ENCODE measurements at regions not wholly inside any gene's neighbourhood (a gene's known extent, or its start where the extent isn't known, plus 50 kb on each side); places are given as distances from the start of the nearest gene placed in this dataset.
"Not testable (repeated sequence)": the region's sequence is repeated elsewhere in the genome, so short reads cannot be mapped to it uniquely, and the experiment has no call there.

DNA sequence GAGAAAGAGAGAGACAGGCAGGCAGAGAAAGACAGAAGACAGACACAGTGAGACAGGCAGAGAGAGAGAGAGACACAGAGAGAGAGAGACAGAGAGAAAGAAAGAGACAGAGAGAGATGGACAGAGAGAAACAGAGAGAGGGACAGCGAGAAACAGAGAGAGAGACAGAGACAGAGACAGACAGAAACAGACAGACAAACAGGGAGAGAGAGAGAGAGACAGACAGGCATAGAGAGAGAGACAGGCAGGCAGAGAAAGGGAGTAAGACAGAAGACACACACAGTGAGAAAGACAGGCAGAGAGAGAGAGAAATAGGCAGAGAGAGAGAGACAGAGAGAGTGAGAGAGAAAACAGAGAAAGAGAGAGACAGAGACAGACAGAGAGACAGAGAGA lies 105.3 kb upstream of the ANKRD30BL start:
- Histone ChIP-seq H3K18ac (ENCODE audit: low read depth in 1 of 2, low read length in 2 of 2) (no peak overlapping the region), H3K4me2 (ENCODE audit: low read length, poor library complexity, severe bottlenecking) (no peak overlapping the region), H2AK5ac (ENCODE audit: low read length, severe bottlenecking) (no peak overlapping the region), H4K8ac (ENCODE audit: low read length) (no peak overlapping the region), H3K4me3 (ENCODE audit: insufficient read depth in 1 of 2, low read depth in 1 of 2, low read length in 2 of 2) (peak overlapping the region in 1 of 2 experiments; percentile 71), H4K91ac (ENCODE audit: low read length) (no peak overlapping the region), H3K14ac (ENCODE audit: low read length in 2 of 2) (no peak overlapping the region), H3K27me3 (ENCODE audit: control insufficient read depth in 1 of 2, insufficient read depth in 1 of 2, low read length in 2 of 2) (peaks cover 0 to 31% of the 10 kb centered on the region in 2 experiments), H3K9ac (ENCODE audit: low read length) (peak overlapping the region; percentile 87), H3K4ac (ENCODE audit: low read depth in 1 of 2, low read length in 2 of 2) (no peak overlapping the region), H2BK5ac (ENCODE audit: low read depth, low read length, poor library complexity, severe bottlenecking) (no peak overlapping the region), H2BK15ac (ENCODE audit: low read depth, poor library complexity, severe bottlenecking) (no peak overlapping the region), H2BK12ac (ENCODE audit: low read length in 2 of 2) (no peak overlapping the region), H3K79me1 (replicated peaks; ENCODE audit: low read length, poor library complexity, severe bottlenecking) (no peaks in the 10 kb centered on the region), H3K9me3 (ENCODE audit: control insufficient read depth, low read length) (no peaks in the 10 kb centered on the region), H3K27ac (ENCODE audit: low read length, poor library complexity, severe bottlenecking) (no peak overlapping the region), H3K4me1 (ENCODE audit: control insufficient read depth, insufficient read depth, low read depth, low read length) (peaks cover 4% of the 10 kb centered on the region), H2AFZ (ENCODE audit: low read depth, low read length) (no peak overlapping the region), H3K36me3 (ENCODE audit: control insufficient read depth in 1 of 2, insufficient read depth in 2 of 2, low read depth in 1 of 2, low read length in 2 of 2) (no peaks in the 10 kb centered on the region), H3K23ac (ENCODE audit: low read length in 2 of 2) (no peak overlapping the region), H2BK120ac (ENCODE audit: low read depth, low read length) (no peak overlapping the region)
- peak; percentile 9 for DNase-seq
- 42% methylated on average over 1 of the region's 1 CpG for WGBS

DNA sequence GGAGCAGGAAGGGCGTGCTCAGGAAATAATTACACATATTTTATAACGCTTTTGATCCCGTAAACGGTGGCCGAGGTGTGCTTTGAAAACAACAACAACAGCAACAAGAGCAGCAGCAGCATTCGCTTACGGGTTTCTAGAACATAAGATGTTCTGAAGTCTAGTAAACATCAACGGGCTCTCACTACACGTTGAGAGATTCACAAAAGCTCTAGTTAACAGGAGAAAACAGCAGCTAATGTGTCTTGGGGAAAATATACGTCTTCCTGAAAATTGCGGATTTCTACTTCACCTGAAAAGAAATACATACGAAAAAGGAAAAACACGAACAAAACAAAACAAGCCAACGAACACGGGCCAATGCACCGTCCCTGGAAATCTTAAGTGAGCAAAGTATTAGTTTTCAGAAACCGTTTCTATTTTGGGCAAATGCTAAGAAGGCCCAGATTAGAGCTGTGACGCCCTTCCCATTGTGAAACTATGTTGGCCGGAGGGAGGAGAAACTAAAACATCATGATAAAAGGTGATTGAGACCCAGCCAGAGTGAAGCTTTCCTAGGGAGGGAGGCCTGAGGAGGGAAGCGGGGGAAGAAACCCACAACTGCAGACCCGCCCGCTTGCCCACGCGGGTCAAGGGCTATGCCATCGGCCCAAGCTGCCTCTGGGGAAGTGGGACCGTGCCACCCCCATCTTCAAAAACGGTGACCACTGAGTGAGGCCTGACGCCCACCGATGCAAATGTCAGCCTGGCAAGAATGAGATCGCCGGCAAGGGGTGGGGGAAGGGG lies 105.9 kb upstream of the ANKRD30BL start:
- H4K91ac ChIP-seq (ENCODE audit: low read length); H2BK15ac ChIP-seq (ENCODE audit: low read depth, poor library complexity, severe bottlenecking); H2AK5ac ChIP-seq (ENCODE audit: low read length, severe bottlenecking); H3K4me1 ChIP-seq (ENCODE audit: control insufficient read depth, insufficient read depth, low read depth, low read length); H2BK120ac ChIP-seq (ENCODE audit: low read depth, low read length); H3K9me3 ChIP-seq (ENCODE audit: control insufficient read depth, low read length); H3K4ac ChIP-seq (ENCODE audit: low read depth in 1 of 2, low read length in 2 of 2); H3K23ac ChIP-seq (ENCODE audit: low read length in 2 of 2); H3K36me3 ChIP-seq (ENCODE audit: control insufficient read depth in 1 of 2, insufficient read depth in 2 of 2, low read depth in 1 of 2, low read length in 2 of 2); H3K27ac ChIP-seq (ENCODE audit: low read length, poor library complexity, severe bottlenecking); H2BK5ac ChIP-seq (ENCODE audit: low read depth, low read length, poor library complexity, severe bottlenecking); H3K79me1 ChIP-seq (replicated peaks; ENCODE audit: low read length, poor library complexity, severe bottlenecking); H3K14ac ChIP-seq (ENCODE audit: low read length in 2 of 2); H2BK12ac ChIP-seq (ENCODE audit: low read length in 2 of 2); H2AFZ ChIP-seq (ENCODE audit: low read depth, low read length): not testable (repeated sequence)
- Histone ChIP-seq H3K27me3 (ENCODE audit: control insufficient read depth in 1 of 2, insufficient read depth in 1 of 2, low read length in 2 of 2) (peaks cover 0 to 31% of the 10 kb centered on the region in 2 experiments), H3K4me3 (ENCODE audit: insufficient read depth in 1 of 2, low read depth in 1 of 2, low read length in 2 of 2) (peak overlapping the region in 1 of 2 experiments; percentile 71), H3K4me2 (ENCODE audit: low read length, poor library complexity, severe bottlenecking) (peak overlapping the region; percentile 66), H3K9ac (ENCODE audit: low read length) (peak overlapping the region; percentile 87), H3K18ac (ENCODE audit: low read depth in 1 of 2, low read length in 2 of 2) (peak overlapping the region in 1 of 2 experiments; percentile 70), H4K8ac (ENCODE audit: low read length) (peak overlapping the region; percentile 54)
- DNase-seq: peak; percentile 54
- WGBS: 14% methylated on average over 29 of the region's 31 CpGs

DNA sequence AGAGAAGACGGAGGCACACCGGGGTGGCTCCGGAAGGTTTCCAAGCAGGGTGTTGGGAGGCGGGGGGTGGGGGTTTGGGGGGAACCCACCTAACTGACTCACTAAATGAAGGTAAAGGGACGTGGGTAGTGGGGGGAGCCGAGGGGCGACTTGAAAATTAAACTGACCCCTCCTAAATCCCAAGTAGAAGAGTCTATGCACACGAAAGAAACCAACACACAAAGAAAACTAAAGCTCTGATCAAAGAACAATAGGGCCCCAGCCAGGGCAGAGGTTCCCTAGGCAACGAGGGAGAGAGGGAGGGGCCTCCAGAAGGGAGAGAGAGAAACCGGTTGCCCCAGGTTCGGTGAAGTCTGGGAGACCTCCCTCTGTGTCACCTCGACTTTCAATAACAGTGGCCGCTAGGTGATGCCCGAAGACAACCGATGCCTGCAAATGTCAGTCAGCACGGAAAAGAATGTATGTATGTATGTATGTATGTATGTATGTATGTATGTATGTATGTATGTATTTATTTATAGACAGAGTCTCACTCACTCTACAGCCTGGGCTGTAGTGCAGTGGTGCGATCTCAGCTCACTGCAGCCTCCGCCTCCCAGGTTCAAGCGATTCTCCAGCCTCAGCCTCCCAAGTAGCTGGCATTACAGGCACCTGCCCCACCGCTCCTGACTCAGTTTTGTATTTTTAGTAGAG lies 106.7 kb upstream of the ANKRD30BL start:
- WGBS: 15% methylated on average over 5 of the region's 20 CpGs
- not testable (repeated sequence) for H2BK15ac ChIP-seq (ENCODE audit: low read depth, poor library complexity, severe bottlenecking); H3K27ac ChIP-seq (ENCODE audit: low read length, poor library complexity, severe bottlenecking); H3K18ac ChIP-seq (ENCODE audit: low read depth in 1 of 2, low read length in 2 of 2); H2AK5ac ChIP-seq (ENCODE audit: low read length, severe bottlenecking); H3K23ac ChIP-seq (ENCODE audit: low read length in 2 of 2); H2BK120ac ChIP-seq (ENCODE audit: low read depth, low read length); H2AFZ ChIP-seq (ENCODE audit: low read depth, low read length); H2BK5ac ChIP-seq (ENCODE audit: low read depth, low read length, poor library complexity, severe bottlenecking); H3K14ac ChIP-seq (ENCODE audit: low read length in 2 of 2); H3K4me1 ChIP-seq (ENCODE audit: control insufficient read depth, insufficient read depth, low read depth, low read length); H3K36me3 ChIP-seq (ENCODE audit: control insufficient read depth in 1 of 2, insufficient read depth in 2 of 2, low read depth in 1 of 2, low read length in 2 of 2); H2BK12ac ChIP-seq (ENCODE audit: low read length in 2 of 2); H4K8ac ChIP-seq (ENCODE audit: low read length); H4K91ac ChIP-seq (ENCODE audit: low read length); H3K4ac ChIP-seq (ENCODE audit: low read depth in 1 of 2, low read length in 2 of 2); H3K79me1 ChIP-seq (replicated peaks; ENCODE audit: low read length, poor library complexity, severe bottlenecking); H3K9me3 ChIP-seq (ENCODE audit: control insufficient read depth, low read length)
- H3K27me3 ChIP-seq (ENCODE audit: control insufficient read depth in 1 of 2, insufficient read depth in 1 of 2, low read length in 2 of 2): peaks cover 0 to 31% of the 10 kb centered on the region in 2 experiments
- peak overlapping the region in 1 of 2 experiments; percentile 66 for H3K4me3 ChIP-seq (ENCODE audit: insufficient read depth in 1 of 2, low read depth in 1 of 2, low read length in 2 of 2)
- DNase-seq: peak; percentile 72
- peak overlapping the region; percentile 74 for H3K9ac ChIP-seq (ENCODE audit: low read length)
- peak overlapping the region; percentile 63 for H3K4me2 ChIP-seq (ENCODE audit: low read length, poor library complexity, severe bottlenecking)

DNA sequence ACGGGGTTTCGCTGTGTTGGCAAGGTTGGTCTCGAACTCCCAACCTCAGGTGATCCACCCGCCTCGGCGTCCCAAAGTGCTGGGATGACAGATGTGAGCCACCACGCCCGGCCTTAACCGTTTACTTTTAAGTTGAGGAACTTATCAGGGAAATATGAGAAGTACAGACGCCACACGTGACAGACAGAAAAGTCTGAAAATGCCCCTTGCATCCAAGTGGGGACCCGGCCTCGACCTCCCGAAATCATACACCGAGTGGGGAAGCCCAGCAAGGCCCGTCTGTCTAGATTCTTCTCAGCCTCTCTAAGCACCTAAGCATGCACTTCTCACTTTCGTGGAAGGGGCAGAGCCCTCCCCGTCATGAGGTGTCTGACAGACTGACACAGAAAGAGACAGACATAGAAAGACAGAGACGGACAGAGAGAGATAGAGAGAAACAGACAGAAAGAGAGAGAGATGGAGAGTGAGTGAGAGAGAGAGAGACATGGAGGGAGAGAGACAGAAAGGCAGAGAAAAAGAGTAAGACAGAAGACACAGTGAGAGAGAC lies 107.3 kb upstream of the ANKRD30BL start:
- Histone ChIP-seq H3K79me1 (replicated peaks; ENCODE audit: low read length, poor library complexity, severe bottlenecking) (no peaks in the 10 kb centered on the region), H3K4me2 (ENCODE audit: low read length, poor library complexity, severe bottlenecking) (no peak overlapping the region), H2BK12ac (ENCODE audit: low read length in 2 of 2) (no peak overlapping the region), H3K4me3 (ENCODE audit: insufficient read depth in 1 of 2, low read depth in 1 of 2, low read length in 2 of 2) (no peak overlapping the region), H3K4me1 (ENCODE audit: control insufficient read depth, insufficient read depth, low read depth, low read length) (peaks cover 4% of the 10 kb centered on the region), H2BK120ac (ENCODE audit: low read depth, low read length) (no peak overlapping the region), H3K23ac (ENCODE audit: low read length in 2 of 2) (no peak overlapping the region), H3K27me3 (ENCODE audit: control insufficient read depth in 1 of 2, insufficient read depth in 1 of 2, low read length in 2 of 2) (peaks cover 0 to 31% of the 10 kb centered on the region in 2 experiments), H2BK15ac (ENCODE audit: low read depth, poor library complexity, severe bottlenecking) (no peak overlapping the region), H2AFZ (ENCODE audit: low read depth, low read length) (no peak overlapping the region), H3K14ac (ENCODE audit: low read length in 2 of 2) (no peak overlapping the region), H3K36me3 (ENCODE audit: control insufficient read depth in 1 of 2, insufficient read depth in 2 of 2, low read depth in 1 of 2, low read length in 2 of 2) (no peaks in the 10 kb centered on the region), H3K9me3 (ENCODE audit: control insufficient read depth, low read length) (no peaks in the 10 kb centered on the region), H4K91ac (ENCODE audit: low read length) (no peak overlapping the region), H2AK5ac (ENCODE audit: low read length, severe bottlenecking) (no peak overlapping the region), H4K8ac (ENCODE audit: low read length) (no peak overlapping the region), H2BK5ac (ENCODE audit: low read depth, low read length, poor library complexity, severe bottlenecking) (no peak overlapping the region), H3K18ac (ENCODE audit: low read depth in 1 of 2, low read length in 2 of 2) (no peak overlapping the region), H3K27ac (ENCODE audit: low read length, poor library complexity, severe bottlenecking) (no peak overlapping the region), H3K9ac (ENCODE audit: low read length) (no peak overlapping the region), H3K4ac (ENCODE audit: low read depth in 1 of 2, low read length in 2 of 2) (no peak overlapping the region)
- no peak for DNase-seq
- WGBS: 75% methylated on average over 18 of the region's 19 CpGs
